Stomach (tissue), 4 donors: ENCODE measurements at regions not wholly inside any gene's neighbourhood (a gene's known extent, or its start where the extent isn't known, plus 50 kb on each side); places are given as distances from the start of the nearest gene placed in this dataset.

Source experiments
- EP300 ChIP-seq: sonication (generic); formaldehyde crosslinking; IDR thresholded peaks from one replicate; pipeline ENCODE4 v1.6.1; 2017; ENCODE audit warnings: antibody characterized with exemption
- TF ChIP-seq, protein P1 (sequence below), 7 experiments: fragments of 450-650 bp in 4 of 7; fragments of 200-600 bp in 3 of 7; sonication (generic) in 3 of 7; IDR thresholded peaks; one replicate each; pipeline ENCODE4 v1.5.1; 2016 to 2019; ENCODE audit warnings: antibody characterized with exemption in 7 of 7, control low read depth in 2 of 7, mild to moderate bottlenecking in 1 of 7

DNA sequence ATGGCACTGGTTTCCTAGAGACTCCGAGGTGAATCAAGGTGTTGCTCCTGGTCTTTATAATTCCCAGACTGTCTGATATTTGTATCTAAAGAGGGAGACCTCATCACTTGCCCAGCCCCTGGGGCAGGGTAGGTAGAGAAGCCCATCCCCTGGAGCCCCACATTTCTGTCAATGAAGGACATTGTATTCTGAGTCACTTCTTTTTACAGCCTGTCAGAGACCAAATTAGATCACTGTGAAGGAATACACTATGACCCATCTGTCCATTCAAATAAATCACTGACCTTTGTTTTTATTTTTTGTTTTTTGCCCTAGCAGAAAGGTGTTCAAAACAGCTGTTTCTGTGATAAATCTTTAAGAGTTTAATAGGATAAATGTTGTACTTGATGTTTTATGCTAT is 67.9 kb upstream of the ANO6 start:
- no peak for TF ChIP-seq EP300
- TF ChIP-seq, protein P1, sequence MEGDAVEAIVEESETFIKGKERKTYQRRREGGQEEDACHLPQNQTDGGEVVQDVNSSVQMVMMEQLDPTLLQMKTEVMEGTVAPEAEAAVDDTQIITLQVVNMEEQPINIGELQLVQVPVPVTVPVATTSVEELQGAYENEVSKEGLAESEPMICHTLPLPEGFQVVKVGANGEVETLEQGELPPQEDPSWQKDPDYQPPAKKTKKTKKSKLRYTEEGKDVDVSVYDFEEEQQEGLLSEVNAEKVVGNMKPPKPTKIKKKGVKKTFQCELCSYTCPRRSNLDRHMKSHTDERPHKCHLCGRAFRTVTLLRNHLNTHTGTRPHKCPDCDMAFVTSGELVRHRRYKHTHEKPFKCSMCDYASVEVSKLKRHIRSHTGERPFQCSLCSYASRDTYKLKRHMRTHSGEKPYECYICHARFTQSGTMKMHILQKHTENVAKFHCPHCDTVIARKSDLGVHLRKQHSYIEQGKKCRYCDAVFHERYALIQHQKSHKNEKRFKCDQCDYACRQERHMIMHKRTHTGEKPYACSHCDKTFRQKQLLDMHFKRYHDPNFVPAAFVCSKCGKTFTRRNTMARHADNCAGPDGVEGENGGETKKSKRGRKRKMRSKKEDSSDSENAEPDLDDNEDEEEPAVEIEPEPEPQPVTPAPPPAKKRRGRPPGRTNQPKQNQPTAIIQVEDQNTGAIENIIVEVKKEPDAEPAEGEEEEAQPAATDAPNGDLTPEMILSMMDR (IDR thresholded peaks at IDR 0.05), result no peak
